ENCODE measurements at regions not wholly inside any gene's neighbourhood (a gene's known extent, or its start where the extent isn't known, plus 50 kb on each side); places are given as distances from the start of the nearest gene placed in this dataset.
"Not testable (repeated sequence)": the region's sequence is repeated elsewhere in the genome, so short reads cannot be mapped to it uniquely, and the experiment has no call there.

DNA sequence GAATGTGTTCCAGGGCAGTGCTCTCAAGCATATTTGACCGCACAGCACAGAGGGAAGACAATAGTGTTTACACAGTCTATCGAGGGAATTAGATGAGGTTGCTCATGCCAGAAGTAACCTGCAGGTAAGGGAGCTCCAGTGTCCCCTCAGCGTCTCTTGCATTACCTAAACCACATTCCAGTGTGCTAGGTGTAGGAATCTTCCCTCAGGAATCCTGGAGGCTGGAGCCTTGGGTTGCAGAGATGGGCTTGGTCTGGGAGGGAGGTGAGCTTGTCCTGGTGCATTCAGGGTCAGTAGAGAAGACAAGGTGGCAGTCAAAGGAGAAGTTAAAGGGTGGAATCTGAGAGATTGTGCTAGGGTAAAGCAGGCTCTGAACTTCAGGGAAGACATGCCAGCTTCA, 56.3 kb downstream of the SOX14 start:
- Histone ChIP-seq H3K27ac (no peak overlapping the region), H3K9me3 (no peaks in the 10 kb centered on the region), H3K9ac (no peak overlapping the region), H3K4me2 (no peak overlapping the region), H3K27me3 (no peaks in the 10 kb centered on the region), H3K36me3 (no peaks in the 10 kb centered on the region), H3K4me1 (no peaks in the 10 kb centered on the region), H4K20me1 (no peaks in the 10 kb centered on the region), H3K4me3 (no peak overlapping the region)
- no peak for TF ChIP-seq Cebpa-rat (IDR thresholded peaks at IDR 0.05)

DNA sequence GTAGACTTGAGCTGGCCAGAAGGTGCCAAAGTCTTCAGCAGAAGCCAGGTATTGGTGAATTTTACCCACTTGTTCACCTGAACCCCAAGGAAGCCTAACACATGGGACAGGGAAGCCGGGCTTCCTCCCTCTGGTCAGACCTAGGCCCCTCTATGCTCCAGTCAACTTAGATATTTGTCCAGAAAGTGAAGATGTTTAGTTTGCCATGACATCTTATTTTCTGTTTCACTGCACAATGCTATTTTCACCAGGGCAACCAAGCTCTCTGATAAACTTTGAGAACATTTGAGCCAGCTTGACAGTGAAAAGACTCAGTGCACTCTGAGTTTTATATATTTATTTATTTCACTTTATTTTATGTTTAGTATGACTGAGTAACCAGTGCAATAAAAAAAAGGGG, 71.0 kb downstream of the SOX14 start:
- TF ChIP-seq Cebpa-rat (IDR thresholded peaks at IDR 0.05): no peak
- no peaks in the 10 kb centered on the region for H3K9me3 ChIP-seq
- no peak overlapping the region for H3K4me3 ChIP-seq
- no peaks in the 10 kb centered on the region for H4K20me1 ChIP-seq
- H3K4me2 ChIP-seq: no peak overlapping the region
- no peaks in the 10 kb centered on the region for H3K36me3 ChIP-seq
- no peak overlapping the region for H3K27ac ChIP-seq
- no peaks in the 10 kb centered on the region for H3K27me3 ChIP-seq
- no peaks in the 10 kb centered on the region for H3K4me1 ChIP-seq
- H3K9ac ChIP-seq: no peak overlapping the region

- Histone ChIP-seq H3K36me3 (no peaks in the 10 kb centered on the region), H3K4me3 (no peak overlapping the region), H3K9ac (no peak overlapping the region), H3K27me3 (no peaks in the 10 kb centered on the region), H3K9me3 (no peaks in the 10 kb centered on the region), H3K4me1 (no peaks in the 10 kb centered on the region), H3K27ac (no peak overlapping the region), H4K20me1 (no peaks in the 10 kb centered on the region), H3K4me2 (no peak overlapping the region)
- TF ChIP-seq Cebpa-rat (IDR thresholded peaks at IDR 0.05): no peak
These were observed 81.1 kb downstream of the SOX14 start for GRCh38 chr3:137845194-137845593.

DNA sequence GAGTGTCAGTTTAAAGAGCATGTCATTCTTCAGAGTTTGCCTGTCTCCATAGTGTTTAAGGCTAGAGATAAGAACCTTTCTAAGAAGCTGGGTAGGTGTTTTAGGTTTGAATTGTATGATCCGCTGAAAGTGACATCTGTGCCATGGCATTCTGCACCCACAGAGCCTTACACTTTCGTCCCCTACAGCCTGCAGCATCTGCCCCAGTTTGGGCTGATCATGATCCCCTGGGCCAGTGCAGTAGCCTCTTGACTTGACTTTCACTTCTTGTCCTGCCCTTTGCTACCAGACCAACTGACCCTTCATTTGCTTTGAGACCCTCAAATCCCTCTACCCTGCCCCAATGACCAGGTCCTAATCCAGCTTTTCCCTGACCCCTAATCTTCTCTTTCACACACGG, 81.6 kb downstream of the SOX14 start:
- Histone ChIP-seq H3K9me3 (no peaks in the 10 kb centered on the region), H4K20me1 (no peaks in the 10 kb centered on the region), H3K4me3 (no peak overlapping the region), H3K4me1 (no peaks in the 10 kb centered on the region), H3K9ac (no peak overlapping the region), H3K27me3 (no peaks in the 10 kb centered on the region), H3K36me3 (no peaks in the 10 kb centered on the region), H3K27ac (no peak overlapping the region), H3K4me2 (no peak overlapping the region)
- no peak for TF ChIP-seq Cebpa-rat (IDR thresholded peaks at IDR 0.05)

DNA sequence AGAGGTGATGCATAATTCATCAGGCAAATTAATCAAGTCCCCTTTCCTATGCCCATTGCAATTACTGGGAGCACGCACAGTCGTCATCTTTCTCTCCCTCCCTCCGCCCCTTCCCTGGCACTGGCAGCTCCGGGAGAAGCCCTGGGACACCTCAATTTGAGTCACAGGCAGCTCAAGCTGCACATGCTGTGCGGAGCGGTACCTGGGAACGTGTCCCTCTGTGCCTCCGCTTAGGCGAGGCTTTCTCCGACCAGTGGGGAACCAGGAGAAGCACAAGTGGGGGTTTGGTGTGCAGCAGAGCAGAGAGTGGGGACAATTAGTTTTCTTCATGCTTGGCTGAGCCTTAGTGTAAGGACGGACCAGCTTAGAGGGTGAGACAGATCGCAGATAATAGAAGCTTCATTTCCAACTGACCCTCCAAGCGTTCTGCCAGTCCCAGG, 88.3 kb downstream of the SOX14 start:
- Histone ChIP-seq H3K27me3 (no peaks in the 10 kb centered on the region), H3K4me1 (no peaks in the 10 kb centered on the region), H3K4me2 (no peak overlapping the region), H3K36me3 (no peaks in the 10 kb centered on the region), H3K4me3 (no peak overlapping the region), H4K20me1 (no peaks in the 10 kb centered on the region), H3K9ac (no peak overlapping the region), H3K9me3 (no peaks in the 10 kb centered on the region), H3K27ac (no peak overlapping the region)
- no peak for TF ChIP-seq Cebpa-rat (IDR thresholded peaks at IDR 0.05)

DNA sequence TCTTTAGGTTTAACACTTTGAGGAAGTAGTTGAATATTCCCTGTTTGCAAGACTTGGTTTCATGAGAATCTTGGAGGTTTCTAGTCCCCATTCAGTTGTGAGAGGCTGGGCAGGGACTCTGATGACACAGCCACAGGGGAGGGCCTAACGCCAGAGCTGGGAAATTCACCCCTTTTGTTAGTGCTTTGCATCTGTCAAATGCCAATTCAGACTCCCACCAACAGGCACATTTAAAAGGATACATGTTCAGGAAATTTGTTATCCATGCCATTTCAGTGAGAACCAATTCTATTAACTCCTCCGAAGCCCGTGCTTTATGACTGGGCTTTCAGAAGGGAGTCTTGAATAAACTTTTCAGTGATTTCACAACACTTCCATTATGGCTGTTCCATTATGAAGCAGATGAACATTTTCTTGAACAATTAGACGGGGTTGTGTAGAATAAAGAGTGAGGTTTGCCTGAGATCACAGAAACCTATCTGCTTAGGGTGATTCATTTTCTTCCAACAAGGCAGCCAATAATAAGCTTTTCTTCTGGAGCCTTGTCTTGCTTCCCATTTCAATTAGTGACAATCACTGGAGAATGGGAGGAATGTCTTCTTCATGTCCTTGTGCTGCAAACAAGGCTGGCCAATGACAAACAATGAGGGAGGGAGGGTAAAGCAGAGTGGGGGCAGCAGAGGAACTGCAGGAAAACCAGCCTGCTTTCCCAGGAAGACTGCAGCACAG, 90.6 kb downstream of the SOX14 start:
- Histone ChIP-seq H3K36me3 (no peaks in the 10 kb centered on the region), H3K9ac (no peak overlapping the region), H3K4me1 (no peaks in the 10 kb centered on the region), H4K20me1 (no peaks in the 10 kb centered on the region), H3K9me3 (no peaks in the 10 kb centered on the region), H3K27me3 (no peaks in the 10 kb centered on the region), H3K4me2 (no peak overlapping the region), H3K27ac (no peak overlapping the region), H3K4me3 (no peak overlapping the region)
- TF ChIP-seq Cebpa-rat (IDR thresholded peaks at IDR 0.05): no peak

DNA sequence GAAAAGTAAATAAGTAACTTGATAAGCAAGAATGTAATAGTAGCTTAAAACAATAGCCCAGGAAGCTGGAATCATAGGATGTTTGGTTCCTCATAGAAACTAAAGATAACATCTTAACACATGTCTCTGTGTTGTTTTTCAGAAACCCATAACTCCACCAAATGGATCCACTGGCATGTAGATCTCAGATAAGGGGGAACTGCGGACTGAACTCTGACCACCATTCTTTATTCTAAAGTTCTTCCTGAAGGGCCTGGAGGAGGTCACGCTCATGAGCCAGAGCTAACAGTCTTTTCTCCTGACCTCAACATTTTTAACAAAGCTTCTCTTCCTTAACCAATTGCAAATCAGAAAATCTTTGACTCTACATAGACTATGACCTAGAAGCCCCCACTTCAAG, 101.9 kb downstream of the SOX14 start:
- no peak overlapping the region for H3K9ac ChIP-seq

GRCh38 chr3:137866933-137867332, 102.8 kb downstream of the SOX14 start:
- no peak overlapping the region for H3K9ac ChIP-seq
- H4K20me1 ChIP-seq: no peaks in the 10 kb centered on the region
- no peak for TF ChIP-seq Cebpa-rat (IDR thresholded peaks at IDR 0.05)
- H3K9me3 ChIP-seq: peaks cover 31% of the 10 kb centered on the region
- no peak overlapping the region for H3K4me2 ChIP-seq
- no peaks in the 10 kb centered on the region for H3K36me3 ChIP-seq
- H3K27ac ChIP-seq: no peak overlapping the region
- H3K4me3 ChIP-seq: no peak overlapping the region
- no peaks in the 10 kb centered on the region for H3K27me3 ChIP-seq
- no peaks in the 10 kb centered on the region for H3K4me1 ChIP-seq

More for the DNA sequence above, 101.9 kb downstream of the SOX14 start:
- Histone ChIP-seq H3K4me2 (no peak overlapping the region), H3K36me3 (no peaks in the 10 kb centered on the region), H3K27me3 (no peaks in the 10 kb centered on the region), H3K9me3 (peaks cover 22% of the 10 kb centered on the region), H3K27ac (no peak overlapping the region), H3K4me3 (no peak overlapping the region), H4K20me1 (no peaks in the 10 kb centered on the region), H3K4me1 (no peaks in the 10 kb centered on the region)
- no peak for TF ChIP-seq Cebpa-rat (IDR thresholded peaks at IDR 0.05)

DNA sequence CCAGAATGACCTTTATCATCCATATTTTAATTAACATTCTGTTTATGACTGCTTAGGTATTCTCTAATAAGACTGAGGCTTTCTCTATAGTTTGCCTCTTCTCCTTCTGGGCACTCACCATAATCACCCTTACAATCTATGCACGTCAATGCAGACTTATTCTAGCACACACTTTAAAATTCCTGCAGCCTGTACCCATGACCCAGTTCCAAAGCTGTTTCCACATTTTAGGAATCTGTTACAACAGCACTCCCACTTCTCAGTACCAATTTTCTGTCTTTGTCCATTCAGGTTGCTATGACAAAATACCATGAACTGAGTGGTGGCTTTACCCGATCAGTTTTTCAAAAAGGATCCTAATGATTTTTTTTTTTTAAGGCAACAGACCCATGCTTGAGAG, 103.5 kb downstream of the SOX14 start:
- no peak overlapping the region for H3K4me2 ChIP-seq
- H3K27me3 ChIP-seq: no peaks in the 10 kb centered on the region
- no peak overlapping the region for H3K27ac ChIP-seq
- no peak overlapping the region for H3K9ac ChIP-seq
- H3K36me3 ChIP-seq: no peaks in the 10 kb centered on the region
- H3K4me1 ChIP-seq: no peaks in the 10 kb centered on the region
- H4K20me1 ChIP-seq: no peaks in the 10 kb centered on the region
- H3K9me3 ChIP-seq: peaks cover 37% of the 10 kb centered on the region
- no peak for TF ChIP-seq Cebpa-rat (IDR thresholded peaks at IDR 0.05)
- no peak overlapping the region for H3K4me3 ChIP-seq

GRCh38 chr3:137869022-137869421, 104.9 kb downstream of the SOX14 start:
- Histone ChIP-seq H3K27ac (no peak overlapping the region), H3K4me2 (no peak overlapping the region), H3K9ac (no peak overlapping the region), H3K9me3 (peaks cover 39% of the 10 kb centered on the region), H3K4me3 (no peak overlapping the region), H3K36me3 (no peaks in the 10 kb centered on the region), H3K4me1 (no peaks in the 10 kb centered on the region), H3K27me3 (no peaks in the 10 kb centered on the region), H4K20me1 (no peaks in the 10 kb centered on the region)
- TF ChIP-seq Cebpa-rat (IDR thresholded peaks at IDR 0.05): no peak

DNA sequence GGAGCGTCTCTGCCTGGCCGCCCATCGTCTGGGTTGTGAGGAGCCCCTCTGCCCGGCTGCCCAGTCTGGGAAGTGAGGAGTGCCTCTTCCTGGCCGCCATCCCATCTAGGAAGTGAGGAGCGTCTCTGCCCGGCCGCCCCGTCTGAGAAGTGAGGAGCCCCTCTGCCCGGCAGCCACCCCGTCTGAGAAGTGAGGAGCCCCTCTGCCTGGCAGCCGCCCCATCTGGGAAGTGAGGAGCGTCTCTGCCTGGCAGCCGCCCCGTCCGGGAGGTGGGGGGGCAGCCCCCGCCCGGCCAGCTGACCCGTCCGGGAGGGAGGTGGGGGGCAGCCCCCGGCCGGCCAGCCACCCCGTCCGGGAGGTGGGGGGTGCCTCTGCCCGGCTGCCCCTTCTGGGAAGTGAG, 108.5 kb downstream of the SOX14 start:
- peaks cover 45% of the 10 kb centered on the region for H3K9me3 ChIP-seq
- not testable (repeated sequence) for H3K4me3 ChIP-seq, H3K9ac ChIP-seq, H3K4me1 ChIP-seq, H3K27ac ChIP-seq, H3K4me2 ChIP-seq, H3K36me3 ChIP-seq, H3K27me3 ChIP-seq, H4K20me1 ChIP-seq

DNA sequence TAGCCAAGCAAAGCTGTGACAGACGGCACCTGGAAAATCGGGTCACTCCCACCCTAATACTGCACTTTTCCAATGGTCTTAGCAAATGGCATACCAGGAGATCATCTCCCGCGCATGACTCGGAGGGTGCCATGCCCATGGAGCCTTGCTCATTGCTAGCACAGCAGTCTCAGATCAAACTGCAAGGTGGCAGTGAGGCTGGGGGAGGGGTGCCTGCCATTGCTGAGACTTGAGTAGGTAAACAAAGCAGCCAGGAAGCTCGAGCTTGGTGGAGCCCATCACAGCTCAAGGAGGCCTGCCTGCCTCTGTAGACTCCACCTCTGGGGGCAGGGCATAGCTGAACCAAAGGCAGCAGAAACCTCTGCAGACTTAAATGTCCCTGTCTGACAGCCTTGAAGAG, 113.1 kb upstream of the CLDN18 start:
- H3K9ac ChIP-seq, H4K20me1 ChIP-seq, H3K4me1 ChIP-seq, H3K4me2 ChIP-seq, H3K36me3 ChIP-seq, H3K27me3 ChIP-seq, H3K27ac ChIP-seq, H3K9me3 ChIP-seq, H3K4me3 ChIP-seq: not testable (repeated sequence)

Measured in BLaER1 (cell line).